Inflammatory macrophage treated with lipopolysaccharide for 1 hour (primary cell): ENCODE measurements at regions not wholly inside any gene's neighbourhood (a gene's known extent, or its start where the extent isn't known, plus 50 kb on each side); places are given as distances from the start of the nearest gene placed in this dataset.

Experiments
- DNase-seq, 2 donors: peaks; one replicate each; pipeline ENCODE4 v3.0.0-alpha.2; 2020 to 2022

DNA sequence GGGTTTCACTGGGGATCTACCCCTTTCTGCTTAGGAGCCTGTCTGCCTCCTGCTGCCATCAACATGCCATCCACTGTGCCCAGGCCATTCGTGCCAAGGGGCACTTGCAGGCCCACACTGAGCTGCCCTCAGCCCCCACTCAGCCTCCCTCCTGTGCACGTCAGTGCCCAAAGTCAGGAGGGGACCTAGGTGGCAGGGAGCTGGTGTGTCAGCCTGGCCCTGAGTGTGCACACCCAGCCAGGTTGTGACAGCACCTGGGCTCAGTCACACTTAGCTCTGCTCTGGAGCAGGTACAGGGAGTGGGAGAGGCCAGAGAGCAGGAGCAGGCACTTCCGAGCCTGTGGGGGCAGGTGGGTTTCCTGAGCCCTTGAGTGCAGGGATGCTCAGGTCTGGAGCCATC, 63.6 kb upstream of the SYNCRIP start:
- DNase-seq: no peak

DNA sequence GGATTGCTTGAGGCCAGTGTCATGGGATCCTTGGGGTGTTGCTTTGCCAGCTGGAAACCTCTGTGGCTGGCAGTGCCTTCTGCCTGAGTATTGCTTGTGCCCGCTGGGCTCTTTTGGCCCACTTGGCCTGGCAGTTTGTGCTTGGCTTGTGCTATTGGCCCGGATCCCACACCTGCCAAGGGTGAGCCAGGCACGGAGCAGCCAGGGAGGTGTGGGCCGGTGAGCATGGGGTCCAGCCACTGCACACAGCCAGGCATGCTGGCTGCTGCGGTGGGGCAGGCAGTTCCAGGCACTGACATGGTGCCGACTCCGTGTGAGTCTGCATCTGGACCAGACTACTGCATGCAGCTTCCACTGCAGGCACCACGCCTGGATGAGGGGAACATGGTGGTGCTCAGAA, 62.5 kb upstream of the SYNCRIP start:
- no peak for DNase-seq

GRCh38 chr6:85703406-85703805, 60.7 kb upstream of the SYNCRIP start:
- DNase-seq: no peak
